RCC 7860 (cell line): ENCODE measurements at regions not wholly inside any gene's neighbourhood (a gene's known extent, or its start where the extent isn't known, plus 50 kb on each side); places are given as distances from the start of the nearest gene placed in this dataset.
"Not testable (repeated sequence)": the region's sequence is repeated elsewhere in the genome, so short reads cannot be mapped to it uniquely, and the experiment has no call there.

Experiments used
- DNase-seq: peaks from one replicate; pipeline ENCODE4 v3.0.0-alpha.2; 2015; ENCODE audit warnings: low spot score
- FAIRE-seq: peaks from 2 replicates; lab custom pipeline; 2012; peaks lifted over from hg19 to GRCh38; lab: Jason Lieb, UNC

DNA sequence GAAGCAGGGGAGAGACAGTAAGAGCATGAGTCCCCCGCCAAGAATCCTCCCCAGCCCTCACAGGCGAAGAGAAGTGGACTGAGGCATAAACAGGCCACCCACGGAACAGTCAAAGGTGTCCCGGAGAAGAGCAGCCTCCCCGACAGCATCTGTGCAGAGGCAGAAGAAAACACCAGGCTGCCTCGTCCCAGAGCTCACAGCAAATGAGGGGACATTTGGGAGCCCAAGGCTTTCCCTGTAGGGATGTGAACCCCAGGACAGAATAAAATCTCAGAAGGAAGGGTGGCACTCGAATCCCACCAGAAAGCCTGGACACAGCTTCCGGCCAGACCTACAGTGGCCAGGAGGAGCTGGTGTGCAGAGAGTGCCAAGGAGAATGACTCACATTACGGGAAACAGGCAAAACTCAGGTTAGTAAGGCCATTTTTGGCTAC lies 90.4 kb downstream of the DLL1 start:
- no peak for FAIRE-seq
- no peak for DNase-seq

DNA sequence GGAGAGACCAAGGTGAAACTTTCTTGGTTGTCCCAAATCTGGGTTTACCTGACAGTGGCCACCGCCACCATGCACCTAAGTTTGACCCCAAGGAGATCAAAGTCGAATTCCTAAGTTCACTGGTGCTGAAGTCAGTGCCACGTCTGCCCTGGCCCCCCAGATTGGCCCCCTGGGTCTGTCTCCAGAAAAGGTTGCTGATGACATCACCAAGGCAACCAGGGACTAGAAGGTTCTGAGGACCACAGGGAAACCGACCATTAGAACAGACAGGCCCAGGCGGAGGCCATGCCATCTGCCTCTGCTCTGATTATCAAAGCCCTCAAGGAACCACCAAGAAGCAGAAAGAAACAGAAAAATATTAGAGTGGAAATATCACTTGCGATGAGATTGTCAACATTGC lies 91.2 kb downstream of the DLL1 start:
- FAIRE-seq: no peak

DNA sequence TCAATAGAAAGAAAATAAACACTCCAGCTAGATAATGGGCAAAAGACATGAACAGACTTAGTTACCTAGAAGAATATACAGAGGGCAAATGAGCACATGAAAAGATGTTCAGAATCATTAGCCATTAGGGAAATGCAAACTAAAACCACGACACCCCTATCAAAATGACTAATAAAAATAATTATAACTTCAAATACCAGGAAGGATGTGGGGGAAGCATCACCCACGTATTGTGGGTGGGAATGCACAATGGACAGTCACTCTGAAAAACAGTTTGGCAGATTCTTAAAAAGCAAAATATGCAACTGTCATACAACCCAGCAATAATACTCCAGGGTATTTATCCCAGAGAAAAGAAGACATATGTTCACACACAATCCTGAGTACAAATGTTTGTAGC lies 92.6 kb downstream of the DLL1 start:
- DNase-seq (no peak), FAIRE-seq (no peak)

More for the DNA sequence above, 91.2 kb downstream of the DLL1 start:
- DNase-seq: no peak

DNA sequence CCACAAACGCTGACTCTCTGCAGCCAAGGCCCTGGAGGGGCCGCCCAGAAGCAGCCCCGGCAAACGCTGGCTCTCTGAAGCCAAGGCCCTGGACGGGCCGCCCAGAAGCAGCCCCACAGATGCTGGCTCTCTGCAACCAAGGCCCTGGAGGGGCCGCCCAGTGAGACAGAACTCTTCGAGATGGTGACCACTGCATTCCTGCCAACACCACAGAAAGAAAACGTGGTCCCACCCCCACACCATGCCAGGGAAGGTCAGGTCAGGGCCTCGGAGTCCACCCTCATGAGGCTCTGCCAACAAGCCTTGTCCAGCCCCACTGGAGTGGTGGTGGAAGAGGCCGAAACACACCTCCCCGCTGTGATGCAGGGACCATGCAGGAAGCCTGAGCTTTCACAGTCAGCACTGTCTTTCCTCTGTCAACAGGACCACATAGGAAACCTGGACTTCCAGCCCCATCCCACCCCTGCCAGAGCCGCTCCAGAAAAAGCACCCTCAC lies 97.5 kb downstream of the DLL1 start:
- DNase-seq (no peak), FAIRE-seq (no peak)

DNA sequence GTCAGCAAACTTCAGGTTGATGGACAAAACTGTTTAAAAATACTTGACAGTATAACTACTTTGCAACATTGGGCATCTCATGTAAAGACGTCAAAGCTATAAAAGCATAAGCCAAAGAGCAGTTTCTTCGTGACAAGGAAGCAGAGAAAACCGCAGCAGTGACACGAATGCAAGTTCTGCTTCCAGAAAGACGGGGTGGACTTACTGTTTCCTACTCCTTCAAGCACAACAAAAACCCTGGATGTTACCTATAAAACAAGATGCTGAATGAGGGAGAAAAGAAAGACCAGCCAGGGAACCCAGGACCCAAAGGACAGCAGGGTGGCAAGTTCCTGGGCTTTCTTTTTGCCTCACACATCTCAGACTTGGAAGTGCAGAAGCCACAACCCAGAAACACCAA lies 98.0 kb downstream of the DLL1 start:
- DNase-seq (no peak), FAIRE-seq (no peak)

DNA sequence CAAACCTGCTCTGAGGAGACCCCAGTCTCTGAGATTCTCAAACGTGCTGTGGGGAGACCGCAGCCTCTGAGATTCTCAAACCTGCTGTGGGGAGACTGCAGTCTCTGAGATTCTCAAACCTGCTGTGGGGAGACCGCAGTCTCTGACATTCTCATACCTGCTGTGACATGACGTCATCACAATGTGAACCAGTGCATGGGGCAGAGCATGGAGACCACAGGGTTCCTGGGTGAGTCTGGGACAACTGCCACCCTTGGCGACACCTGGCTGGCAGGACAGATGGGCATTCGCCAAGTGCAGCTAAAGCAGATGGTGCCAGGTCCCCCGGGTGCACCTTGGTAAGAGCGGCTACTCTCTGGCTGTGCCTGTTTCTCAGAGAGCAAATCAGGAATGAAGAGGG lies 98.8 kb downstream of the DLL1 start:
- not testable (repeated sequence) for FAIRE-seq, DNase-seq

DNA sequence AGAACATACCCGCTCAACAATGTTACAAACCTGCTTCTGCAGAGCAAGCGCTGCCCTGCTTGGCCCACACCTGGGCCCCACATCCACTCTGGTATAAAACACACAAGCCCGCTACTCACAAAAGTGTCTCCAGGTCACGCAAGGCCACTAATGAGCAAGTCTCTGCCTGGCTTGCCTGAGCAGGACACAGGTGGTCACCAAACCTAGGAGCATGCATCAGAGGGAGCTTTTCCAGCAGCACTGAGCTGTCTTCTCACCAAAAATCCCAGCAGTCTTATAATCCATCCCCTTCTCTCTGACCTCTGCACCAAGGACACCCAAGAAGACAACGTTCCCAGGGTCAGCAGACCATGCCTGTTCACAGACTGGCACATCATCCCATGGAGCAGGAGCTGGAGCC lies 100.8 kb downstream of the DLL1 start:
- FAIRE-seq (no peak), DNase-seq (no peak)

DNA sequence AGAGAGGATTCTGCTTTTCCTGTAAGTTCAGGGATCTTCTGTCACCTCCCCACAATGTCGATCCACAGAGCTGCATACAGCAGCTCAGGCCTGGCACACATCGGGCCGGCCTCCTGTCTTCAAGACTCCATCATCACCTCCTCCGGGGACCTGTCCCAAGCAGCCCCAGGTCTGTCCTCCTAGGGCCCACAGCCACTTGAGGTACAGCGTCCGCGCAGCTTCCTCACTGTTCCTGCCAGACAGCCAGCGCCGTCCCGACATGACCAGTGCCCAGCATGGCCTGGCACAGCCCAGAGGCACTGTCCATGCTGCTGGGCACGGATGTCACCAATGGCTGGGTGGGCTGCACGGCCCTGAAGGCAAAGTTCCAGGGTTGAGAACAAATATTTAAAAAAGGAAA lies 101.6 kb downstream of the DLL1 start:
- FAIRE-seq (no peak), DNase-seq (no peak)

DNA sequence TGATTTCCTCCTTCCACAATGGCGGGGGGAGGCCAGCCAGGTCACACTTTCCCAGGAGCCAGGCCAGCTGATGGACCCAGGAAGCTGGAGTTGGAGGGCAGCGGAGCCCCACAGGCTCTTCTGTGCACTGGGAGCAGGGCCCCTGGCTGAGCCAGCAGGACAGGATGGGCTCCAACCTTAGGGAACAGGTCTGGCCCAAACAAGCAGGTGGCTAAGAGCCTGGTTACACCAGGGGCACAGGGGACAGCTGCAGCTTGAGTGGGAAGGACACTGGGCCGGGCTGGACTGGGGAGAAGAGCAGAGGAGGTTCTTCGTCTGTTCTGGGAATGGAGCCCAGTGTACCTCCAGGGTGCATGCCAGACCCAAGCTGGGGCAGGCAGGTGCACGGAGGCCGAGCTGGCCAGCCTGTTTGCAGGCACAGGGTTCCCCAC lies 102.3 kb downstream of the DLL1 start:
- FAIRE-seq (no peak), DNase-seq (no peak)

DNA sequence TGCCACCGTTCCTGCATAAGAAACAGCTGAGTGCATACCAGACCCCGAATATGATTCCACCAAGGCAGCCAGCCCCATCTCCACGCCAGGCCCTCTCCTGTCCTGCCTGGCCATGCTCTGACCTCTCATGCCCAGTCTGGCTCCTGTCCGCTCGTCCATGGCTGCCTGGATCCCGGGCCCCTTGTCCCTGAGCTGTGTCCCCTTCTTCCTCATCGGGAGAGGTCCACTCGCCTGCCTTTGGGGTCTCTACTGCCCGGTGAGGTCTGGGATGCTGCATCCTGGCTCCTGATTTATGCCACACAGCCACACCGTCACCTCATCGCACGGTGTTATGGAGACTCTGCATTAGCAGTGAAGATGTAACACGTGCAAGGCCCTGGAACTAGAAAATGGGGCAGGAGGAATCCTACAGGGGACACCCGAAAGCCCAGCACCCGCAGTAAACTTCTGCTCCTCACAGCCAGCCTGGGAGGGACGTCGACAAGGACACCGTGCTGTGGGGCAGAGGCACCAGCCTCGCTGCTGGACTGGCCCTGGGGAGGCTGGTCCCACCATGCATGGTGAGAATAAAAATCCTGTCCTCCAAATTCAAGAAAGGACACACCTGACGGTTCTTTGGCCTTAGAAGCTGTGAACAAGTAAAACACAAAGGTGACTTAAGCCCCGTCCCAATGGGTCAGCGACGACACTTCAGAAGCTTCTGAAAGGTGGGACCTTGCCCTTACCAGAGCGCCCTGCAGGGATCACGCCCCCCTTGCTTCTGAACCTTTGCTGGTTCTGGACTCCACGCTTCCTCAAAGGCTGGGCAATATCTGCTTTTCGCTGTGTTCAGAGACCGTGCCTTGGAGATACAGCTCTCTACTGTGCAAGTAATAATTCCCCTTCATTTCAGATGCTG lies 103.0 kb downstream of the DLL1 start:
- FAIRE-seq: no peak
- no peak for DNase-seq

DNA sequence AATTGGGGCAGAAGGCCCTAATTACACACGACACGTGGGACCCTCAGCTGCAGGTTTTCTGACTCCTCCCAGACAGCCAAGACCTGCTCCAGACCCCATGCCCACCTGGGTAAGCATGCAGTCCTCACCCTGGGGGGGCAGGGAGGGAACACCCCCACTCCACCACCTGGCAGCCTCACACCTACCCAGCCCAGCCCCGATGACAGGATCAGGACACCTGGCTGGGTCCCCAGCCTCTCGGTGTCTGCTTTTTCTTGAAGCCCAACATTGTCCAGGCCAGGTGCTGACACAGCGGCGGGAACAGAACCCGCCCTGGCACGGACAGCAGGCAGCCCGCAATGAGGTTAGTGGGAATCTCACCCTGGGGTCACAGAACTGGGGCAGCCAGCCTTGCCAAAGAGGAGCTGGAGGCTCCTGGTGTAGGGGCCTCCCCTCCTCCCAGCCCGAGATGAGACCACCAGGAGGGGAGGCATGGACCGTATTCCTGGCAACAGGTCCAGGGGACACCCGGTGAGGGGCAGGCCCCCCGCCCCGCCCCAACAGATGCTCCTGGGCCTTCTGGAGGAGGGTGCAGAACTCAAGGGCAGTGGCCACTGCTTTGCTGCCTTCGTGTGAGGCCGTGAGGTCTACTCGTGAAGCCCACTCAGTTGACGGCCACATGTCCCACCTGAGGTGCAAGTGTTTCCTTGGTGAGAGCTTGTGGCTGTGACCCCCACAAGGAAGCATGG lies 103.8 kb downstream of the DLL1 start:
- no peak for FAIRE-seq

DNA sequence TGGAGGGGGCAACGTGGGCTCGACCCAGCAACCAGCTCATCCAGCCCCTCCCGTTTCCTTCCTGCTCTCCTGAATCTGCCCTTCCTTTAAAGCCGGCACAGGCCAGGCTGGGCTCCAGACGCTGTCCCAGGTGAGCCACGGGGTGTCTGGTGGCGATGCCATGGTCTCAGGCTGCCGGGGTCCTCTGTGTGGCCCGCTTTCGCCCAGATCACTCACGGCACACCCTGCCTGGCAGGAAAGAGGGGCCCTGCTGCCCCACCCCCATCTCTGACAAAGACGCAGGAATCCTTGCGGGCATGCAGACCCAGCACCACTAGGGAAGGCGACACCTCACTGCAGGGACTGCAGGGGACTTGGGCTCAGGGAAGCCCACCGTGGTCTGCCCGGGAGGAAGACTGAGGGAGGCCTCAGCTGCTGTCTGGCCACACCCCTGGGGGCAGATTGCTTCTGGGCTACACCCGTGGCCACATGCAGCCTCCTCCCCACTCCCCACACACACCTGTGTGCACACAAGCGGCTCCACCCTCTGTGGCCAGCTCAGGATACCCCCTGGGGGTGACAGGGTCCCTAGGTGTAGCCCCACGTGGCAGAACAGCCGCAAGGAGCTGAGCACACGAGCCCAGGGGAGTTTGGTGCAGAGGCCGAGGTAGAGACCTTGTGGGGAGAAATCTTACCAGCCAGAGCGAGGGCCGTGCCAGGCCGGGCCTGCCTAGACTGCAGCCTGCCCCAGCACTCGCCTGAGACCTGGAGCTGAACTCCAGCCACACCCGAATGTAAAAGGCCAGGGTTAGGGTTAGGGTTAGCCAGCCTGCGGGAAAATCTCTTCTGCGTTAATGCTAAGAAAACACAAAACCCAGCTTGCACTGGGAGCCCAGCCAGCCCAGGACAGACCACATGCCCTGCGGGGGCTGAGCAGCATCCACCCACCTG lies 104.6 kb downstream of the DLL1 start:
- FAIRE-seq: no peak

More for the DNA sequence above, 103.8 kb downstream of the DLL1 start:
- no peak for DNase-seq

DNA sequence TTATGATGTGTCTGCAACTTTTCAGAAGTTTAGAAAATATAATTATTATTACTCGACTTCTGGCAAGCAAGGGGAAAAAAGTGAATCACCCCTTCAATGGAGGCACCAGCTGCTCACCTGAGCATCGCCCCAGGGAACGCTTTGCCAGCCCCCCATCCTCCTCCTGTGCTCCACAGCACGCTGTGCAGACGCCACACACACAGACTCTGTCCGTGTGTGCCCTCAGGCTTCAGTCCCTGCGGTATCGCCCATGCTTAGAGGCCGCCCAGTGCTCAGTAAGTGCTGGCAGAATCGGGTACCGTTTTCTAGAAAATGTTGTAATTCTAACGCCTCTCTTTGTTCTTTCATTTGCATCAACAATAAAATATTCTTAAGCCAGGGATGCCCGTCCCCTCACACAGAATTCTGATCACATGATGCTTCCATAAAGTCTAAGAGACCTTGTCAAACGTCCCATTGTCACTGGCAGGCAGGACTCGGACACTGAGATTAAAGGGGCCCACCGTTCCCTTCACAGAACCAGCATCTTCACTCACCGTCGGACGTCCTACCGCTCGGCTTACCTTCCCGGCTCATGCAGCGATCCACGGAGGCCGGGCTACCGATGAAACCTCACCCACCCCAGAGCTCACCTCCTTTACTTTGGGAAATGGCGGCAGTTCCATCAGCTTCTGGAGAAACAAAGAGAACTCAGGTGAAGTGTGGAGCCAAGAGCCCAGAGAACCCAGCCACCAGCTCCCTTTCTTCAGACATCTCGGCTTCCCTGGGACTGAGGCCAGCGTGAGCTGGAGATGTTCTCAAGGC lies 105.5 kb downstream of the DLL1 start:
- no peak for FAIRE-seq
- DNase-seq: no peak

More for the DNA sequence above, 104.6 kb downstream of the DLL1 start:
- no peak for DNase-seq

DNA sequence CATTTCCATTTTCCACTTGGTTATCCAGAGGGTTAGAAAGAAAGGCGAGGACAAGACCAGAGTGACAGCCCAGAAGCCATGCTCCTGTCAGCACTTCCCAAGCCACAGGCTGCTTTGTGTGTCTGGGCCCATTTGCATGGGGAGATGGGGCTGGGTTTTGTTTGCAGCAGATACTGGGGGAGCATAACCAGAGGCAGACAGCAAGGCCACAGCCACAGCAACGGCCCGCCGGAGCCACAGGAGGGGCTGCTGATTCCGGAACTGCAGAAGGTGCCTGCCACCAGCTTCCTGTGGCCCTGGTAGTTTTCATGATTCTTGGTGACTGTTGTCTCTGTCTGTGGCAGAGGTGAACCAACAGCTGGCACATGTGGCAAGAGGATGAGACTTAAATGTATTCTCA lies 106.6 kb downstream of the DLL1 start:
- DNase-seq (no peak), FAIRE-seq (no peak)

DNA sequence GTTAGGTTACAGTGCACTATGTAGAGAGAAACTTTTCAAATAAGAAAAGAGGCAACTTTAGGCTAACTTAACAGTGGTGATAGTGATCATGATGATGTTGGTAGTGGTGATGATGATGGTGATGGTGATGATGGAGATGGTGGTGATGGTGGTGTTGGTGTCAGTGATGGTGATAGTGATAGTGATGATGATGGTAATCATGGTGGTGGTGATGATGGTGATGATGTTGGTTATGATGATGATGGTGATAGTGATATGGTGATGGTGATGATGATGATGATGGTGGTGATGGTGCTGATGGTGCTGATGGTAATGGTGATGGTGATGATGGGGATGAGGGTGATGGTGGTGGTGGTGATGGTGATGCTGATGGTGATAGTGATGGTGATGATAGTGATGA lies 107.4 kb downstream of the DLL1 start:
- no peak for DNase-seq
- no peak for FAIRE-seq

DNA sequence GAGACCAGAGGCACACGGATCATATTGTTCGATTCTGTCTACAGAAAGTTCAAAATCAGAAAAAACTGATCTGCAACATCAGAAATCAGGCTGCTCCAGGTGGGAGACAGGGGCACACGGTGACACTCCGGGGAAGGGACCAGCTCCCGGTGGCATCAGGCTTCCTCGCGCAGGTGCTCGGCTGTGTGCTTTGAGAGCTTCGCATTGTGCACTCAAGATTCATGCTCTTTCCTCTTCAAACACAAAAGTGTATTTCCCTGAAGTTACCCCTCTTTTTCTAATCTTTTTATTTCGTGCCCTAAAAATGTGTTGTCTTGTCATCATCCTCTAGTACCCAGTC lies 108.1 kb downstream of the DLL1 start:
- FAIRE-seq (no peak), DNase-seq (no peak)

DNA sequence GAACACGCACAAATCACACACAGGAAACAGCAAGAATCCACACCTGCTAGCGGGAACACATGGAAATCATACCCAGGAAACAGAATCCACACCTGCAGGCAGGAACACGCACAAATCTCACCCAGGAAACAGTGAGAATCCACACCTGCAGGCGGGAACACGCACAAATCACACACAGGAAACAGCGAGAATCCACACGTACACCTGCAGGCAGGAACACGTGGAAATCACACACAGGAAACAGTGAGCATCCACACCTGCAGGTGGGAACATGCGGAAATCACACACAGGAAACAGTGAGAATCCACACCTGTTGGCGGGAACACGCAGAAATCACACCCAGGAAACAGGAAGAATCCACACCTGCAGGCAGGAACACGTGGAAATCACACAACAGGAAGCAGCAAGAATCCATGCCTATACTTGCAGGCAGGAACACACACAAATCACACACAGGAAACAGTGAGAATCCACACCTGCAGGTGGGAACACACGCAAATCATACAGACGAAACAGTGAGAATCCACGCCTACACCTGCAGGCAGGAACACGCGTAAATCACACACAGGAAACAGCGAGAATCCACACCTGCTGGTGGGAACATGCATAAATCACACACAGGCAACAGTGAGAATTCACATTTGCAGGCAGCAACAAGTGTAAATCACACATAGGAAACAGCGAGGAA lies 108.6 kb downstream of the DLL1 start:
- FAIRE-seq (no peak), DNase-seq (no peak)

DNA sequence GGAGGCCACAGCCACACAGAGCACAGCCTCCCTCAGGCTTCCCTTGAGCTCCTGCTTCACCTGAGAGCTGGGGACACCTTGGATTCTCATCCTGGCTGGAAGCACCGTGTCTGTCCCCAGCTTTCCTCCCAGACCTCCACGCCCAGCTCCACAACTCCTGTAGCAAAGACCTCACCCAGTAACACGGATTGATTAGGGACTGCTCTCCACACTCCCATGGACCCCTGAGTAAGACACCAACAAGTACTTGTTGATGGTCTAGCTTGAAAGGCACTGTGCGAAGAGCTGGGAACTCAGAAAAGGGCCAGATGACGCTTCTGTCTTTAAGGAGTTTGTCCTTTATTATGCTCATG lies 109.6 kb downstream of the DLL1 start:
- FAIRE-seq: no peak

DNA sequence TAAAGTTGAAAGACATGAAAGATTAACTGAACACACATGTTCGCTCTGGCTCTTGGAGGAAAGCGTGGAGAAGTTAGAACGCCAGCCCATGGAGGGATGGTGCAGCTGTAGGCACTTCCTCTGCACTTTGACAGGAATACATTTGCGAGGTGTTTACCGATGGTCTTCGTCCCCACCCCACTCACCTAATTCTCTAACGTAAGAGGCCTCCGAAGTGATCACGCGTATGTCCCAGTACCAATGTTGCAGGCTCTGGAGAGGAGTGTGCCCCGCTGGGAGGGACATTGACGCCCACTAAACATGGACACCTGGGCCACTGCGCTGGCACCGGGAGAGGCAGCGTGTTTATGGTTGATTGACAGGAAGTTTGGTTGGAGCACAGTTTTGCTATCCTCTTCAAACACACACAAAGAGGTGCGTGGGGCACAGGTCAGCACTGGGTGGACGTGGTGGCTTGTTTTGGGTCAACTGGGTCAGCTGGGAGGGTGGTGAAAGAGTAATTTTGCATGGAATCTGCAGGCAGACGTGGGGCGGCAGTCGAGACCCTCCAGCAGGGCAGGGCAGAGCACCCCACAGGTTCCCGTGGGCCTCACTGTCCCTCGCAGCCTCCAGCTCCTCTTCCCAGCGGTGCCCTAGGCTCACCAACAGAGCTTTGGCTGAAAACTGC lies 110.1 kb downstream of the DLL1 start:
- FAIRE-seq (no peak), DNase-seq (no peak)

More for the DNA sequence above, 109.6 kb downstream of the DLL1 start:
- no peak for DNase-seq
